GM21529 (cell line): ENCODE measurements at regions not wholly inside any gene's neighbourhood (a gene's known extent, or its start where the extent isn't known, plus 50 kb on each side); places are given as distances from the start of the nearest gene placed in this dataset.
"Not testable (repeated sequence)": the region's sequence is repeated elsewhere in the genome, so short reads cannot be mapped to it uniquely, and the experiment has no call there.

Source experiments
- ATAC-seq: cut with Tn5 transposase; IDR thresholded peaks from one replicate; pipeline ENCODE4 v1.9.1; 2021; ENCODE audit not compliant: unreplicated experiment

DNA sequence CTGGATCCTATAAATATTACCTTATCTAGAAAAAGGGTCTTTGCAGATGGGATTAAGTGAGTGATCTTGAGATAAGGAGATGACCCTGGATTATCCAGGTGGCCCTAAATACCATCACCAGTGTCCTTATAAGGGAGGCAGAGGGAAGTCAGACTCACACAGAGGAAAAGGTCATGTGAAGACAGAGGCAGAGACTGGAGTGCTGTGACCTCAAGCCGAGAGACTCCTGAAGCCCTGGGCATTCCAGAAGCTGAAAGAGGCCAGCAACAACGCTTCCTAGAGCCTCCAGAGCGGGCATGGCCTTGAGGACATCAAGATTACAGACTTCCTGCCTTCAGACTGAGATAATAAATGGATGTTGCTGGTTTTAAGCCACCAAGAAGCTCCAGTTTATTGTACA lies 118.8 kb downstream of the ATPSCKMT start:
- no peak for ATAC-seq

DNA sequence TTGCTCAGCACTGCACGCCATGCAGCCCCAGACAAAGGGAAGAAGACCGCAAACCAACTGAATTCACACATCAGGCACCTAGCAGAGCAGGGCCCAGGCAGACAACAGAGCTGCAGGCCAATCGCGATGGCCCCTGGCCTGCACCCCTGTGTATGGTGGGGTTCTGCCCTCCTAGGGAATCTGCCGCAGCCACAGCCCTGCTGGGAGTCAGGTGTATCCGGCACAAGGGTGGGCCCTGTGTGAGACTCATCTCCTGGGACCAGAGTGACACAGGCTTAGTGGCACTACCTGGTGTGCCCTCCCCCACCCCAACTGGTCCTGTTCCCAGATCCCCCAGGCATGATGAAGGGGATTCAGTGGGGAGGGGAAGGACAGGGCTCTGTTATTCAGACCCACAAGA lies 122.8 kb downstream of the ATPSCKMT start:
- ATAC-seq: no peak

DNA sequence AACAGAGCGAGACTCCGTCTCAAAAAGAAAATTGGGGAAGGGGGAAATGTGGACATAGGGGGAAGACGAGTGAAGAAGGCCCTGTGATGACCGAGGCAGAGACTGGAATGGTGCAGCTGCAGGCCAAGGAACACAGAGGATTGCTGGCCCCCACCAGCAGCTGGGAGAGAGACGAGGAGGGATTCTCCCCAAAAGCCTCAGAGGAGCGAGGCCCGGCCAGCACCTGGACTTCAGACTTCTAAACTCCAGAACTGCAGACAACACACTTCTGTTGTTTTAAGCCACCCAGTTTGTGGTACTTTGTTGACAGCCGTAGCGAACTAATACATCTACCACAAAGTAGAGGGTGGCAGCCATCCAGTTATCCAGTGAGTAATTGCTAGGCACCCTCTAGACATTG lies 124.6 kb downstream of the ATPSCKMT start:
- ATAC-seq: no peak

DNA sequence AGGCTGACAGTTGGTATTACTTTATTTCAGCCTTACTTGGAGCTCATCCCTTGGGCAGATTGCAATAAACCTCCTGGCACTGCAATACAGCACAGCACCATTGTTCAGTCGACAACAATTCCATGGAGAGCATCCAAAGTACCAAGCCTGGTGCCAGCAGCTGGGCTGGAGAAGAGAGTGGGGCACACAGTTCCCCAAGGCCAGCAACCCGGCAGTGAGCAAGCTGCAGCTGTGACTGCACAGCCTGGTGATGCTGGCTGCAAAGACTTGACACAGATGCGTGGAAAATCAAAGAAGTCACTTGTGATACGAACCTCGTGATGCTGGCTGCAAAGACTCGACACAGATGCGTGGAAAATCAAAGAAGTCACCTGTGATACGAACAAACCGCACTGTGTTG lies 125.4 kb downstream of the ATPSCKMT start:
- ATAC-seq: no peak

DNA sequence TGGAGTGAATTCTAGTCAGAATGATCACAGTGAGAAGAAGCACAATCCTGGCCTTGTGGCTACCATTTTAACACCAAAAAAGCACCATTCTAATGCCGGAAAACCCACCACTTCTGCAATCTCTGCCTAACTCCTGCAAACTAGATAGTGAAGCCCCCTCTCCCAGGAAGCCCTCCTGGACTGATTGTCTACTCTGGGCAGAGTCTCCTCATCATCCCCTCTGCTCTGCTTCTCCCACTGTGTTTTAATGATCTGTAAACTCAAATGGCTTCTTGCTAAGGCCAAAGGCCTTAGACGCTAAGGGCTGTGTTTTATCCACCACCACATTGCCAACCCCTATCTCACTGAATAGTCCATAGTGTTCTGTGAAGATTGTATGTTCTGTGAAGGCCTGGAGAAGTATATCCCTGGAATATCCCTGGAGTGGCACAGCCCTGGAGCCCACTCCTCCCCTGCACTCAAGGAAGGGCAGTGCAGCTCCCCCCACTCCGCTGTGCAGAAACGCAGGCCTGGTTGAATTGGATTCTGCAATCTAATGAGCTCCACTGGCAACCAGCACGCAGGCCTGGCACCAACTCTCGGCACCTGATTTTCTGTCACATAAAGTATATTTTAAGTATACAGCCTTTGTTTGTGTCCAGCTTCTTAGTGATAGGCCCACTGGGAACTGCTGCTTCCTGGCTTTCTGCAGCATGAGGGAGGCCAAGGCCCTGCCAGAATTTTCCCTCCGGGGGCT lies 126.3 kb downstream of the ATPSCKMT start:
- no peak for ATAC-seq

DNA sequence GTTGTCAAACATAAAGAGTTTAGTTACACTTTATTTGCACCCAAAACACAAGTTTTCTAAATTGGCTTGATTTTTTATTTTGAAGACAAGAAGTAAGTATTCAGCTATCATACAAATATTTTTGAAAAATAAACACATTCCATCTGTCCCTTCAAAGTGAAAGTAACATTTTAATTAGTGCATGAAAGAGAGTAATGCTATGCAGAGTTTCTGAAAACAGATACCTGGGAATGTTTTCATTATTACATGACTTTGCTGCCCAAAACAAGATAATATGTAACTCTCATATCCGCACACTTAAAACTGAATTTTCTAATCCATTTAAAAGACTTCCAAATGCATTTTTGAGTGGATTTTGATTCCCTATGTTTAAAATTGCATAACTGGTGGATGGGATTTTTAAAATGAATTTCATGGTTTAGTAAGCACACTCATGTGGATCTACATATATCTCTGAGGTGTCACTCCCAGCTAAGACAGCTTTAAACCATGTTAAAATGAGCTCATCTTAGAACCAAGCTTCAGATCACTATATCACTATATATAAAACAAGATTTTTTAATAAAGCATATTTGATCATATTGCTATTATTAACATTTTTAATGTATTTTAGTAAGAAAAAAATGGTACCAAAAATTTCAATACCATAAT lies 127.5 kb downstream of the ATPSCKMT start:
- no peak for ATAC-seq

DNA sequence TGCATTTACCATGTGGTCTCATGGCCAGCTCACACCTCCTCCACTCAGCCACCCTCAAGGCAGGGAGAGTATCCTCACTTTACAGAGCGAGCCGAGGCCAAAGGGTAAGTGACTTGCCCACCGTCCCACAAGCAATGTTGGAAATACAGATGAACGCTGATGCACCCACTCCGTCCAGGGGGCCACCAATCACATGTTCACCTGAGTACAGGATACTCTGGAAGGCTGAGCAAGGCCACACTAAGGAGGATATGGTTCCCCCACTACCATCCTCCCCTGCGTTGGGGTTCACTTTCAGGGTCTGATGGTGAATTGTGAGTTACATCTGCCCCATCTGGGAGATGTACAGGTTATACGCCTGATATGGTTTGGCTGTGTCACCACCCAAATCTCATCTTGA lies 128.8 kb downstream of the ATPSCKMT start:
- no peak for ATAC-seq

DNA sequence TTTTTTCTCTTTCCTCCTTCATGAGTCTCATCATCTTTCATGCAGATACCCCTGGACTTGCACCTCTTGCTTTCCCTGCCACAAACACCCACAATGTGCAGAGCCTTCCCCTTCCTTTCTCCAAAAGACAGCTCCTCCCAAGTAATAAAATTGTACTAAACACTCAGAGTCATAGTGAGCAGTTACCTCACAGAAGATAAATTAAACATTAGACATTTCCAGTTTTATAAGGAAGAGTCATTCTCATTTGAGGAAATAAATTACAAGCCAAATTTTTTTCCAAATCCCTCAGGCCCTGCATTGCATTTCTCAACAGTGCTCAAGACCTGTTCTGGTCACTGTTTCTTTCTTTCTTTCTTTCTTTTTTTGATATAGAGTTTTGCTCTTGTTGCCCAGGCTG lies 131.5 kb downstream of the ATPSCKMT start:
- ATAC-seq: no peak

DNA sequence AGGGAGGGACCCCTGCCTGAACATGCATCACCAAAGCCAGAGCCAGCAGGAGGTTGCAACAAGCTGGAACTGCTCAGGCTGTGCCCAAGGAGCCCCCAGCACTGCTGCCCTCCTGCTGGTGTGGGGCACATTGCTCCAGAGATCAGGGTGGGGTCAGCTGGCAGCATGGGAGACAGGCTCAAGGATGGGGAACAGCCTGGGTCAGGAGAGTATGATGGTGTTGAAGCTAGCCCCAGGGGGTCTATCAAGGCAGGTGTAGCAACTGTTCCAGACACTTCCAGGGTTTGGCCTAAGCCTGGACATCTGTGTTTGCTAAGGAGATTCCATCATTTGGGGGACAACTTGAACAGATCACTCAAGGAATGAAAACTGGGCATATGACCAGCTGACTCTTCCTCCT lies 133.1 kb downstream of the ATPSCKMT start:
- no peak for ATAC-seq

DNA sequence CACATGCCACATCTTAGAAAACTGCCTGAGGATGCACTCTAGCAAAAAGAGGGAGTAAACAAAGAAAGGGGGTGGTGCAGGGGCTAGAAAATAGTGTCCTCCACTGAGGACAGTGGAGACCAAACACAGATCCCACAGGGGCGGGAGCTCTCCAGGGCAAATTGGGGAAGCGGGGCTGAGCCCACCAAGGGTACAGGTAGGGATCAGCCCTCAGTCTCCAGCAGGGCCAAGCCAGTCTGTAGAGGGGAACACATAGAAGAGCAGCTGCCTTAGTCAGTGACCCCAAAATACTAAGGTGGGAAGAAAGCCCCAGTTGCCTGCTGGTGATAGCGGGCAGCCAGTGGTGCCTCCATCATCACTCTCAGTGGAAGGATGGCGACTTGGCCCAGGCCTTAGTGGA lies 134.0 kb downstream of the ATPSCKMT start:
- no peak for ATAC-seq

DNA sequence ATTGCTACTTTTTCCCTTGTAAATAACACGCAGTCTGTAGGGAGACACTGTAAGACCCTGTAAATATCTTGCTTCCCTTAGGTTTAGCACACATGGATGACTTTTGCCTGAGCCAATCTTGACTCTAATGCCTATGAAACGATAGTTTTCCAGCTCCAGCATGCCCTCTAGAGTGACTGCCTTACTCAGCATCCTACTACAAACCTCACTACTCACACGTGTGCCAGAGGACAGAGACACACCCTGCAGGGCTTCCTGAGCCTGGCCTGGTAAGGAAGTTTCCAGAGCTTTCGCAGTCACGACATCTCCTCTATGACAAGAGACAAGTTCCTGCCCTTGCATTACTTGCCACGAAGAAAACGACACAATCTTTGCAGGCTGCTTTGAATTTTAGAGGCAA lies 138.1 kb downstream of the ATPSCKMT start:
- ATAC-seq: peak; percentile 72

DNA sequence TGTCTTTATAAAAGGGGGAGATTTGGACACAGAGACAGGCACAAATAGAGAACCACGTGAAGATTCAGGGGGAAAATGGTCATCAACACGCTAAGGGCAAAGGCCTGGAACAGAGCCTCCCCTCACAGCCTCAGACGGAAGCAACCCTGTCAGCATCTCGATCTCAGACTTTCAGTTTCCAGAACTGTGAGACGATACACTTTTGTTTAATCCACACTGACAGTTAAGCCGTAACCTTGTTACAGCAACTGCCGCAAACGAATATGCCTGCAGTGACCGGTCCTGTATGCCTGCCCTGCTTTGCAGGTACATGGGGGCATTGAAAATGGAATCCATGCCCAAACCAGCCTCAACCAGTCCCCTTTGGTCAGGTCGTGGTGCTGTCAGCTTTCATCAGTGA lies 139.5 kb downstream of the ATPSCKMT start:
- no peak for ATAC-seq

DNA sequence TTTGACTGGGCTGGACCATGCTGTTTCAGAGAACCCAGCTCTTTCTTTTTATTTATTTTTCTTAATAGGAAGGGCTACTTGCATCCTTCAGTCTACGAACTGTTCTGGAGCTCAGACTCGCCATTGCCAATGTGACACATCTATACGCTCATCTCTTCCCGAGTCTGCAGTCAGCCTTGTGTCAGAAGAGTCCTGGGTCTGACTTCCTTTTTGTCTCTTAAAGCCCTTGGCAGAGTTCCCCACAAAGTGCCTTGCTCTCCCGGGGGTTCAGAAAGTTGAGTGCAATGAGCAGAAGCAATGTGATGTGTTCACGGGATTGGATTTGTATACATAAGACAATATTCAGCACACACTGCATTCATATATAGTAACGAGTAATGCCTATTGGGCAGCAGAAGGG lies 140.4 kb downstream of the ATPSCKMT start:
- ATAC-seq: no peak

DNA sequence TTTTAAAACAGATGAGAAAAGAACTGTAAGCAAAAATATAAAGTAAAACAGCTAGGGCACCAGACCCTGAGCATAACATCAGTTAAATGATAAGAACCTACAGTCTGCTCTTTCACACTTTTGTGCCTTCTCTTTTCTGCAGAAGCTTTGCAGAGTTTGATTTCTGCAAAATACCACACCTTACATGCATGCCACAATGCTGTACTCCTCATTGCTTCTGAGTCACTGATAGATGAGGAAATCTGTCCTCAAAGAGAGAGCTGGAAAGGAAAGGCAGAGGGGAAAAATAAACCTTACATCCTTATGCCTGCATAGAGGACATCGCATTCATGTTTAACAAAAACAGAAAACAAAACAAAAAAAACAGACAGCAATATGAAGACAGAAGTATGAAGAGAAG lies 142.9 kb downstream of the ATPSCKMT start:
- no peak for ATAC-seq

DNA sequence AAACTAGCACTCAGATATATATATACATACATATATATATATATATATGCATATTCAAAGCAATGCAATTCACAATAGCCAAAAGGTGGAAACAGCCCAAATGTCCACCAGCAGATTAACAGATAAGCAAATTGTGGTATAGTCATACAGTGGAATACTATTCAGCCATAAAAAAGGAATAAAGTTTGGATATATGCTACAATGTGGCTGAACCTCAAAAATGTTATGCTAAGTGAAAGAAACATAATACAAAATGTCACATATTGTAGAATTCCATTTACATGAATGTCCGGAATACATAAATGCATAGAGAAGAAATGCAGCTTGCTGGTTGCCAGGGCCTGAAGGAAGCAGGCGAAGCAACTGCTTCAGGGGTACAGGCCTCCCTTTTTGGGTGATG lies 143.4 kb downstream of the ATPSCKMT start:
- no peak for ATAC-seq

DNA sequence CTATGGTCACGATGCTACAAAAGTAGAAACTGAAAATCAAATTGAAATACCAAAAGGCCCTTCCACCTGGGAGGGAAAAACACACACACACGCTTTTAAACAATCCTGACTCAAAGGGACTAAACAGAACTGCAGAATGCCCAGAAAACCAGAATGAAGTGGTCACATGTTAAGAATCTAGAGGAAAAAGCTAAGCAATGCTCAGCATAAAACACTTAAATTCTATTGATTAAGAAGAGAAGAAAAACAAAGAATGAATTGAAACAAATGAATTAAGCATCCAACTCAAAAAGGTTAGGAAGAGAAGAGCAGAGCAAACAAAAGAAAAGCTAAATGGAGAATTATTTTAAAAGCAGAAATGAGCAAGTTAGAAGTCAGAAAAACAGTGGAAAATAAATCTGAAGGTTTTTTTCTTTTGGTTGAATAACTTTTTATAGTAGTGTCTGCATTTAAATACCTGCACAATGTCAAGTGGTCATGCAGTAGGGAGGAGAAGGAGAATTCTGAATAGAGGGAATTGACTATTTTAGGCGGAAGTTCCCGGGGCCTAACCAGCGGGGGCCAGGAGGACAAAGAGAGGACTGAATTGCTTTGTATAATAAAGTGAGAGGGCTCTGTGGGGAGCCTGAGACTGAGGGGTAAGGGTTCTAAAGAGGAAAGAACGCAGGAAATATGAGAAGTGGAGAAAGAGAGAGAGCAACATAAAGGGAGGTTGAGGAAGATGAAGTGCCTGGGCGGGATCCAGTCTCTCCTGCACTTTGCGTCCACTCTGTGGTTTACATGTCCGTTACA lies 146.8 kb downstream of the ATPSCKMT start:
- ATAC-seq: no peak

DNA sequence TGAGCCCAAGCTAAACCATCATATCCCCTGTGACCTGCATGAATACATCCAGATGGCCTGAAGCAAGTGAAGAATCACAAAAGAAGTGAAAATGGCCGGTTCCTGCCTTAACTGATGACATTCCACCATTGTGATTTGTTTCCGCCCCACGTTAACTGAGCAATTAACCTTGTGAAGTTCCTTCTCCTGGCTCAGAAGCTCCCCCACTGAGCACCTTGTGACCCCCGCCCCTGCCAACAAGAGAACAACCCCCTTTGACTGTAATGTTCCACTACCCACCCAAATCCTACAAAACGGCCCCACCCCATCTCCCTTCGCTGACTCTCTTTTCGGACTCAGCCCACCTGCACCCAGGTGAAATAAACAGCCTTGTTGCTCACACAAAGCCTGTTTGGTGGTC lies 147.5 kb downstream of the ATPSCKMT start:
- ATAC-seq: not testable (repeated sequence)

DNA sequence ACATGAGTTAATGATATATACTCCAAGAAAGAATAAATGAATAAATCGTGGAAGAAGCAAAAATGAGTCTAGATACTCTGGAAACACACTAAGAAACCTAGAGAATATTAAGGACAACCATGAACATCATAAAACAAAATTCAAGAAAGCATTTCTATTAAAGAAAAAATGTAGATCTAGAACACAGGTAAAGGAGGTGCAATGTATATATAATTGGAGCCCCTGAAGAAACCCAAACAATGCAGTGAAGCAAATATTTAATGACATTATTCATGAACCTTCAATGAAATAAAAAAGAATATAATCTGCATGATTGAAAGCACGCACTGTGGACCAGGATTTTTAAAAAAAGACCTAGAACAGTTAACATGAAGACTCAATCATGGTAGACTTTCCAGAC lies 150.1 kb downstream of the ATPSCKMT start:
- no peak for ATAC-seq

DNA sequence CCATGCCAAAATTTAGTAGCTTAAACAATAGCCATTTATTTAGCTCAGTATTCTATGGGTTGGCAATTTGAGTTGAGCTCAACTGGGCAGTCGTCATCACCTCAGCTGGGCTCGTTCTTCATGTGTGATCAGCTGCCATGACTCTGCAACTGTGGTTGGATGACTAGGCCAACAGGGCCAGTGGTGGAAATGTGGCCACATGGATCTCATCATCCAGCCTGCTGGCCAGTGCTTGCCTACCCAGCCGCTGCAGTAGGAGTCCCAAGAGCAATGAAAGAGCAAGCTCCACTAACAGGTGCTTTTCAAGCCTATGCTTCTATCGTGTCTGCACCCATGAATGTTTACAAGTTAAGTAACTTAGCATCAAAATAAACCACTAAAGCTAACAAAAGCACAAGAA lies 158.0 kb downstream of the ATPSCKMT start:
- ATAC-seq: no peak

DNA sequence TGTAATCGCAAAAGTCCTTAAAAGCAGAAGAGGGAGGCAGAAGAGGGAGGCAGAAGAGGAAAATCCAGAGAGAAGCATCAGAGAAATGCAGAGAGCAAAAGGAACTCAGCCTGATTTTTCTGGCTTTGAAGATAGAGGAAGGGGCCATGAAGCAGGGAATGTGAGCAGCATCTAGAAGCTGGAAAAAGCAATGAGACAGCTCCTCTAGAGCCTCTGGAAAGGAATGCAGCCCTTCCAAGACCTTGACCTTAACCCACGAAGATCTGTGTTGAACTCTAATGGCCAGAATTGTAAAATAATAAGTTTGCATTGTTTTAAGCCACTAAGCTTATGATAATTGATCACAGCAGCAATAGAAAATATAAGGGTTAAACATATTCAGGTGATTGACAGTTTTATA lies 159.6 kb downstream of the ATPSCKMT start:
- no peak for ATAC-seq

DNA sequence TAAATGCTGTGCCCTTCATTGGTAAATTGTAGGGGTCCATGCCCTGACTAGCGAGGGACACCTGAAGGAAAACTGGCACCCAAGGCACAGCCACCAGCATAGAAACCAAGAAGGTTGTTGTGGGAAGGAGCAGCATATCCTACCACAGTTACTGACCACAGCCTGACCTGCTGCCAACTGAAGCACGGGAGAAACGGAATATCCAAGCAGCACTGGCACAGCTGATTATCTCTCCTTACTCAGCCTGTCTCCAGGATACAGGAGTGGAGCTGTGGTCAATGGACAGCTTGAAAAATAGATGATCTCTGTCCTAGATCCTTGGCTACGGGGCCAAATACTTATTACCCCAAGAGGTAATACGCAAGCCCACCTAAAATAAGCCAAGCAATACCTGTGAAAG lies 164.5 kb downstream of the ATPSCKMT start:
- ATAC-seq: no peak

DNA sequence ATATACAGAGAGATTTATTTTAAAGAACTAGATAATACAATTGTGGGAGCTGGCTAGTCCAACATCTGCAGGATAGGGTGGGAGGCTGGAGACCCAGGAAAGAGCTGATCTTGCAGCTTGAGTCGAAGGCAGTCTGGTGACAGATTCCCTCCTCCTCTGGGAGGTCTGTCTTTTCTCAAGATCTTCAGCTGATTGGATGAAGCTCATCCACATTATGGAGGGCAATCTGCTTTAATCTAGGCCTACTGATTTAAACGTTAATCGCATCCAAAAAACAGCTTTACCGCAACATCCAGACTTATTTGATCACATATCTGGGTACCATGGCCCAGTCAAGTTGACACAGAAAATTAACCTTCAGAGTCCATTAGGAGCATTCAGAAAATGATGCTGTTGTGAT lies 168.1 kb downstream of the ATPSCKMT start:
- no peak for ATAC-seq
